ENCODE measurements at regions not wholly inside any gene's neighbourhood (a gene's known extent, or its start where the extent isn't known, plus 50 kb on each side); places are given as distances from the start of the nearest gene placed in this dataset.
"Not testable (repeated sequence)": the region's sequence is repeated elsewhere in the genome, so short reads cannot be mapped to it uniquely, and the experiment has no call there.

DNA sequence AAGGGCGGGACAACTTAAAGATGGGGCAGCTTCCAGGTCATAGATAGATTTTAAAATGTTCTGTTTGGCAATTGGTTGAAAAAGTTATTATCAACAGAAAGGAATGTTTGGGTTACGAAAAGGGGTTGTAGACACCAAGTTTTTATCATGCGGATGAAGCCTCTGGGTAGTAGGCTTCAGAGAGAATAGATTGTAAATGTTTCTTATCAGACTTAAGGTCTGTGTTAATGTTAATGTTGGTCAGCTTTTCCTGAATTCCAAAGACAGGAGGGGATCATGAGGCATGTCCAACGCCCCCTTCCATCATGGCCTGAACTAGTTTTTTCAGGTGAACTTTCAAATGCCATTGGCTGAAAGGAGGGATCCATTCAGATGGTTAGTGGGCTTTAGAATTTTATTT is 84.2 kb upstream of the KIF5B start:
- ATAC-seq (no peak), DNase-seq (no peak)
- H3K27ac Mint-ChIP-seq = no peak overlapping the region
- peaks cover 3% of the 10 kb centered on the region for H3K4me1 Mint-ChIP-seq
- no peaks in the 10 kb centered on the region for H3K27me3 Mint-ChIP-seq
- no peaks in the 10 kb centered on the region for H3K9me3 Mint-ChIP-seq
- H3K36me3 Mint-ChIP-seq (ENCODE audit: low read depth) = no peaks in the 10 kb centered on the region
- no peak overlapping the region for H3K4me3 Mint-ChIP-seq

GRCh38 chr10:32139223-32140073 is 83.2 kb upstream of the KIF5B start:
- no peaks in the 10 kb centered on the region for H3K27me3 Mint-ChIP-seq
- no peaks in the 10 kb centered on the region for H3K9me3 Mint-ChIP-seq
- ATAC-seq (peak; percentile 57), DNase-seq (no peak)
- peaks cover 3% of the 10 kb centered on the region for H3K4me1 Mint-ChIP-seq
- no peak overlapping the region for H3K4me3 Mint-ChIP-seq
- no peak overlapping the region for H3K27ac Mint-ChIP-seq
- no peaks in the 10 kb centered on the region for H3K36me3 Mint-ChIP-seq (ENCODE audit: low read depth)

- ATAC-seq; H3K4me3 Mint-ChIP-seq; H3K27ac Mint-ChIP-seq; H3K4me1 Mint-ChIP-seq; DNase-seq; H3K27me3 Mint-ChIP-seq; H3K9me3 Mint-ChIP-seq; H3K36me3 Mint-ChIP-seq (ENCODE audit: low read depth): not testable (repeated sequence)
Measured at GRCh38 chr10:32136927-32137326, 80.7 kb upstream of the KIF5B start.

GRCh38 chr10:32135796-32136195 is 79.6 kb upstream of the KIF5B start:
- not testable (repeated sequence) for ATAC-seq; H3K27me3 Mint-ChIP-seq; H3K36me3 Mint-ChIP-seq (ENCODE audit: low read depth)

GRCh38 chr10:32132357-32132946 is 76.2 kb upstream of the KIF5B start:
- DNase-seq (peak; percentile 9), ATAC-seq (no peak)
- Mint-ChIP-seq H3K36me3 (ENCODE audit: low read depth) (no peaks in the 10 kb centered on the region), H3K27ac (no peak overlapping the region), H3K27me3 (no peaks in the 10 kb centered on the region), H3K4me1 (peaks cover 11% of the 10 kb centered on the region), H3K9me3 (no peaks in the 10 kb centered on the region), H3K4me3 (no peak overlapping the region)

More at GRCh38 chr10:32135796-32136195, 79.6 kb upstream of the KIF5B start:
- H3K9me3 Mint-ChIP-seq, DNase-seq, H3K27ac Mint-ChIP-seq, H3K4me3 Mint-ChIP-seq: not testable (repeated sequence)
- H3K4me1 Mint-ChIP-seq = peaks cover 14% of the 10 kb centered on the region

DNA sequence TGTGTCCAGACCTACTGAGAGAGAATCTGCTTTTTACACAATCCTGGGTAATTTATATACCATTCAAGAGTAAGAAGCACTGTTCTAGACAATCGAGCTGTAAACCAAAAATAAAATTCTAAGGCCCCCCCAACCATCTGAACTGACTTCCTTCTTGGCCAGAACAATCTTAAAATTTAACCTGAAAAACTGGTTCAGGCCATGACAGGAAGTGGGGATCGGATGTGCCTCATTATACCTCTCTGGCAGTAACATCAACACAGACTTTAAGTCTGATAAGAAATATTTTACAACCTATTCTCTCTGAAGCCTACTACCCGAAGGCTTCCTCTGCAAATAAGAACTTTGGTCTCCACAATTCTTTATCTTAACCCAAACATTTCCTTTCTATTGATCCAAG is 75.2 kb upstream of the KIF5B start:
- no peak for DNase-seq
- ATAC-seq = no peak
- Mint-ChIP-seq H3K36me3 (ENCODE audit: low read depth) (no peaks in the 10 kb centered on the region), H3K27ac (no peak overlapping the region), H3K27me3 (no peaks in the 10 kb centered on the region), H3K9me3 (no peaks in the 10 kb centered on the region), H3K4me1 (peaks cover 11% of the 10 kb centered on the region), H3K4me3 (no peak overlapping the region)

GRCh38 chr10:32130788-32131187 is 74.6 kb upstream of the KIF5B start:
- Mint-ChIP-seq H3K4me3 (no peak overlapping the region), H3K9me3 (no peaks in the 10 kb centered on the region), H3K27ac (no peak overlapping the region), H3K4me1 (peaks cover 11% of the 10 kb centered on the region), H3K27me3 (no peaks in the 10 kb centered on the region), H3K36me3 (ENCODE audit: low read depth) (no peaks in the 10 kb centered on the region)
- no peak for DNase-seq
- no peak for ATAC-seq

DNA sequence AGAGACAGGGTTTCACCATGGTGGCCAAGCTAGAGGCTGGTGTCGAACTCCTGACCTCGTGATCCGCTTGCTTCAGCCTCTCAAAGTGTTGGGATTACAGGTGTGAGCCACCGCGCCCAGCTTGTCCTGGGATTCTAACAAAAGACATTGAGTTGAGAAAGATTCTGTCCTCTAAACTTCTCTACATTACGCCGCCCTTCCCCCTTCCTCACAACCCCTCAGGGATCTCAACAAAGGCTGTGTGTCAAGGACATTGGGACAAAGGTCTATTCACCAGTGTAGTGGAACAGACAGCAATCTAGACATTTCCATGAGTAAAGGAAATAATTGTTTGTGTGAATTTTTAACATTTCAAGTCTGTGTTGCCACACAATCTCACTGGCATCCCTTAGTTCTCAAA is 68.8 kb upstream of the KIF5B start:
- H3K27me3 Mint-ChIP-seq = no peaks in the 10 kb centered on the region
- no peaks in the 10 kb centered on the region for H3K4me1 Mint-ChIP-seq
- no peak overlapping the region for H3K4me3 Mint-ChIP-seq
- H3K9me3 Mint-ChIP-seq = peaks cover 5% of the 10 kb centered on the region
- peaks cover 5% of the 10 kb centered on the region for H3K36me3 Mint-ChIP-seq (ENCODE audit: low read depth)
- no peak for ATAC-seq
- no peak overlapping the region for H3K27ac Mint-ChIP-seq
- DNase-seq = no peak

GRCh38 chr10:32123021-32123420 is 66.8 kb upstream of the KIF5B start:
- no peak for ATAC-seq
- DNase-seq = no peak
- H3K27me3 Mint-ChIP-seq = no peaks in the 10 kb centered on the region
- no peak overlapping the region for H3K4me3 Mint-ChIP-seq
- peaks cover 5% of the 10 kb centered on the region for H3K9me3 Mint-ChIP-seq
- peaks cover 5% of the 10 kb centered on the region for H3K36me3 Mint-ChIP-seq (ENCODE audit: low read depth)
- no peaks in the 10 kb centered on the region for H3K4me1 Mint-ChIP-seq
- no peak overlapping the region for H3K27ac Mint-ChIP-seq

GRCh38 chr10:32121648-32122047 is 65.4 kb upstream of the KIF5B start:
- DNase-seq (no peak), ATAC-seq (no peak)
- Mint-ChIP-seq H3K4me3 (no peak overlapping the region), H3K27me3 (peaks cover 3% of the 10 kb centered on the region), H3K27ac (no peak overlapping the region), H3K9me3 (peaks cover 5% of the 10 kb centered on the region), H3K36me3 (ENCODE audit: low read depth) (peaks cover 5% of the 10 kb centered on the region), H3K4me1 (no peaks in the 10 kb centered on the region)

DNA sequence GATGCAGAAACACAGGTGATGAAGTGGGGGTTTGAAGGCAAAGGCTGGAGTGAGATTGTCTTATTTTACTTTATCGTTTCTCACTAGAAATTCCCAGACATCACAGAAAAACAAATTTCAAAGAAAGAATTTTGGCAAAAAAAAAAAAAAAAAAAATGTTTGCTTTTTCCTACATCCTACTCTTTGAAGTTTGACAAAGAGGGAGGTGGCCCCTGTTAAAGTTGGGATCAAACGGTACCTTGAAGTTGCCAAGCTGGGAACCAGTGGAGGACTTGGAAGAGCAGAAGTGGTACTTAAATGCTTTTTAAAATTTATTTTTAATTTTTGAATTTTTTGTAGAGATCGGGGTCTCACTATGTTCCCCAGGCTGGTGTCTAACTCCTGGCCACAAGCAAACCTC is 63.9 kb upstream of the KIF5B start:
- H3K27me3 Mint-ChIP-seq = peaks cover 11% of the 10 kb centered on the region
- no peak for ATAC-seq
- peaks cover 5% of the 10 kb centered on the region for H3K9me3 Mint-ChIP-seq

GRCh38 chr10:32114508-32114907 is 58.3 kb upstream of the KIF5B start:
- H3K27me3 Mint-ChIP-seq = peaks cover 13% of the 10 kb centered on the region

More for the DNA sequence above, 63.9 kb upstream of the KIF5B start:
- H3K4me3 Mint-ChIP-seq = no peak overlapping the region
- H3K27ac Mint-ChIP-seq = no peak overlapping the region
- no peak for DNase-seq
- peaks cover 5% of the 10 kb centered on the region for H3K36me3 Mint-ChIP-seq (ENCODE audit: low read depth)
- no peaks in the 10 kb centered on the region for H3K4me1 Mint-ChIP-seq

GRCh38 chr10:32112055-32112454 is 55.8 kb upstream of the KIF5B start:
- no peak for ATAC-seq
- Mint-ChIP-seq H3K27ac (no peak overlapping the region), H3K9me3 (no peaks in the 10 kb centered on the region), H3K27me3 (peaks cover 13% of the 10 kb centered on the region), H3K36me3 (ENCODE audit: low read depth) (no peaks in the 10 kb centered on the region), H3K4me1 (no peaks in the 10 kb centered on the region), H3K4me3 (no peak overlapping the region)
- no peak for DNase-seq

More at GRCh38 chr10:32114508-32114907, 58.3 kb upstream of the KIF5B start:
- DNase-seq = no peak
- no peak for ATAC-seq
- no peak overlapping the region for H3K27ac Mint-ChIP-seq
- no peaks in the 10 kb centered on the region for H3K4me1 Mint-ChIP-seq
- H3K9me3 Mint-ChIP-seq = no peaks in the 10 kb centered on the region
- H3K36me3 Mint-ChIP-seq (ENCODE audit: low read depth) = no peaks in the 10 kb centered on the region
- no peak overlapping the region for H3K4me3 Mint-ChIP-seq

- no peak for ATAC-seq
- no peak overlapping the region for H3K27ac Mint-ChIP-seq
- H3K27me3 Mint-ChIP-seq = peaks cover 10% of the 10 kb centered on the region
- H3K4me3 Mint-ChIP-seq = no peak overlapping the region
- H3K4me1 Mint-ChIP-seq = no peaks in the 10 kb centered on the region
- H3K9me3 Mint-ChIP-seq = no peaks in the 10 kb centered on the region
- no peak for DNase-seq
- no peaks in the 10 kb centered on the region for H3K36me3 Mint-ChIP-seq (ENCODE audit: low read depth)
Measured at GRCh38 chr10:32111585-32111984, 55.4 kb upstream of the KIF5B start.

DNA sequence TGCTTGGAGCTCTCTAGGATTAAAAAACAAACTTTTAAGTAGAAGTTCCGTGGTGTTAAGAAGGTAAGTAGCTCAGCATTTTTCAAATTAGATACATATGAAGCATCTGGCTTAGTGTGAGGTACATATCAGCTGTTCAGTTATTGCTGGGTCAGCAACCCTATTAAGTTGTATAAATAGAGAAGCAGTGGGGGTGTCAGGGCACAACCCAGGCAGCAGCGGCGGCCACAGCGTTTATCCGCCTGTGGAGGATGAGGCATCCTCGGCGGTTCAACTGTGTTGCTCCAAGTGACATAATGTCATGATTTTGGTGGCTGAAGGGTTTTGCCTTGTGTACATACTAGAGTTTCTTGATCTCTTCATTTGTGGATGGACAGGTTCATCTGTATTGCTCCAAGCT is 54.6 kb upstream of the KIF5B start:
- Mint-ChIP-seq H3K9me3 (no peaks in the 10 kb centered on the region), H3K4me3 (no peak overlapping the region), H3K27me3 (peaks cover 8% of the 10 kb centered on the region), H3K4me1 (no peaks in the 10 kb centered on the region), H3K36me3 (ENCODE audit: low read depth) (no peaks in the 10 kb centered on the region), H3K27ac (no peak overlapping the region)
- DNase-seq (no peak), ATAC-seq (no peak)
